ENCODE measurements at regions not wholly inside any gene's neighbourhood (a gene's known extent, or its start where the extent isn't known, plus 50 kb on each side); places are given as distances from the start of the nearest gene placed in this dataset.
"Not testable (repeated sequence)": the region's sequence is repeated elsewhere in the genome, so short reads cannot be mapped to it uniquely, and the experiment has no call there.

DNA sequence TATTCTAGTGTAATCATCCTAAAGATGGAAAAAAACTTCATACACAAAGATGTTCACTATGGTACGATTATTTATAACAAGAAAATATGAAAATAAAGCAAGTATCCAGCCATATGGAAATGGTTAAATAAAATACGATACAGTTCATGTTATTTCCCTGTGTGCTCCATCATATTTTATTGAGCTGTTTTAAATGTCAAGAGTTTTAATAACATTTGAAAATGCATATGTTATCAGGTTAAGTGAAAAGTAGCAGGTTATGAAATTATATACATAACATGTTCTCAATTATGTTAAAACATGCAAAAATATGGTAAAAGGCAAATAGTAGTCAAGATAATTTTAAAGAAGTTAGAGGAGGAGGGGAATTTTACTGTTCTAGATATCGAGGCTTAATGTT lies 192.0 kb downstream of the HNRNPD start:
- no peak for DNase-seq (ENCODE audit: low spot score)

DNA sequence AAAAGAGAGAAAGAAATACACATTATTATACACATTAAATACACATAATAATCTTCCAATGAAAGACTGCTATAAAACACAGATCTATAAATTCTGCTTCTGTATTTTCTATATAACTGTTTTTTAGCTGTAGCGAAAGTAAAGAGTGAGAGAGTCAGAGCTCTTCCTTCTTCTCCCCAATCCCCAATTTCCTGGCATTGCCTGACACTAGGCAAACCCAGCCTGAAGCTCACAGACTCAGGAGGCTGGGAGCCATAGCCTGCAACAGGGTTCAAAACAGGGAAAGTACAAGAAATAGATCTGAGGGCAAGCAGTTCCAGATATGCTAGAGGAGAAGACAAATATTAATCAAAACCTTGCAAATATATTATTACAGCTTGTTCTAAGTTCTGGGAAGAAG lies 201.6 kb downstream of the HNRNPD start:
- DNase-seq (ENCODE audit: low spot score), result no peak

DNA sequence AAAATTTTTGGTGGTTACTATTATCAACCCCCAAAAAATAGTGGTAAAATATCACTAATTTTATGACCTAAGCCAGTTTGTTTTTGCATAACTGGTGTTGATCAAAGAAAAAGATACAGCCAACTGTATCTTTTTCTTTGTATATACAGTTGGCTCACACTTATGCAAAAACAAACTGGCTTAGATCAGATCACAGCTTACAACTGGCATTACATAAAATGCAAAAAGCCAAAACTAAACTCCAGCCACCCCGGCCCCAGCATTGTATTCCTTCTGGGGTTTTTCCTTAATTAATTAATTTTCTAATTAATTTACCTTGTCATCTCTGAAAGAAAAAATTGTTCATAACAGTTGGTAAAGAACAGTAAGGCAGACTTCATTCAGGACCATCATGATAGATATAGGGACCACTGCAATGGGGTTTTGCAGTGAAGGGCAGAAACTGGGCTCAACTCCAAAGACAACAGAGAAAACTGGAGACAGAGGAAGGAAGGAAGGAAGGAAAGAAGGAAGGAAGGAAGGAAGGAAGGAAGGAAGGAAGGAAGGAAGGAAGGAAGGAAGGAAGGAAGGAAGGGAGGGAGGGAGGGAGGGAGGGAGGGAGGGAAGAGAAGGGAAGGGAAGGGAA lies 202.1 kb downstream of the HNRNPD start:
- DNase-seq (ENCODE audit: low spot score), result no peak

DNA sequence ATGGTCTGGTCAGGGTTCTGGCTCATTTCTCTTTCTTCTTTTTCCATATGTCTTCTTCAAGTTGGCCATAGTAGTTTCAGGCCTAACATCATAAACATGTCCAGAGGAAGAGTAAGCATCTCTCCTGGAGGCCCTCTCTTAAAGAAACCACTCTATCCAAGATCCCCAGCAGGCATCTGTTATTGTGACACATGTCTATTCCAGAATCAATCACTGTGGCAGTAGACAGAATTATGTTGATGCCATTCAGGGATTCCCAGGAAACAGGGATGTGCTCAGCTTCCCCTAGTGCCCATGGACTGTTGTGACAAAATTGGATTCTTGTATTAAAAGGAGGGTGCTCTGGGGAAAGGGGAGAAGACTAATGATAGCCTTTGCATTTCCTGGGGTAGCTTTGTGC lies 224.0 kb downstream of the HNRNPD start:
- no peak for DNase-seq (ENCODE audit: low spot score)

DNA sequence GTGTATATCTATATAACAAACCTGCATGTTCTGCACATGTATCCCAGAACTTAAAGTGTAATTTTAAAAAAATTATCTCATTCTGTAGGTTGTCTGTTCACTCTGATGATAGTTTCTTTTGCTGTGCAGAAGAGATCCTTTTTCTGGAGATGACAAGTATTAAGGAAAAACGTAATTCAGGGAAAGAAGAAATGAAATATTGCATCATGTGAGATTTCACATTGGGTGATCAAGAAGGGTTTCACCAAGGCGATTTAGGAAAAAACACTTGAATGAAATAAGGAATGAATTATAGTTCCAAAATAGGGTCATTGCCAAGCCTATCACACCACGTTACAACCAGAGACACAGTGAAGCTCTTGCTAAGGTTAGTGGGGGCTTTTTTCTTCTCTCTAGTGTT lies 227.9 kb downstream of the HNRNPD start:
- DNase-seq (ENCODE audit: low spot score), result no peak

DNA sequence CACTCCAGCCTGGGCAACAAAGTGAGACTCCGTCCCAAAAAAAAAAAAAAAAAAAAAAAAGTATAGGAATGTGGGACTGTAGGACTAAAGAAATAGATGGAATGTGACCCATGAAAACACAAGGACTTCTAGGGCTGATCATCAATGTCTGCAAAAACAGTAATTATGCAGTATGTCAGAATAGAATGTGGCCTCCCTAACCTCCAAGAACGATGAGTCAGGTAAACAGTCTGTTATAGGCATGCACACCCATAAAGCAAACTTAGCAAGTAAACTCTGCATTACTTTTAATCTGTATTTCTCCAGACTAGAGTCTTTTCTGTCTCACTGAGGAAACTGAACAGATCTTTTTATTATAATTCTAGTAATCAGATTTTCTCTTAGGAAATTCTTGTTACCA lies 233.4 kb downstream of the HNRNPD start:
- no peak for DNase-seq (ENCODE audit: low spot score)

DNA sequence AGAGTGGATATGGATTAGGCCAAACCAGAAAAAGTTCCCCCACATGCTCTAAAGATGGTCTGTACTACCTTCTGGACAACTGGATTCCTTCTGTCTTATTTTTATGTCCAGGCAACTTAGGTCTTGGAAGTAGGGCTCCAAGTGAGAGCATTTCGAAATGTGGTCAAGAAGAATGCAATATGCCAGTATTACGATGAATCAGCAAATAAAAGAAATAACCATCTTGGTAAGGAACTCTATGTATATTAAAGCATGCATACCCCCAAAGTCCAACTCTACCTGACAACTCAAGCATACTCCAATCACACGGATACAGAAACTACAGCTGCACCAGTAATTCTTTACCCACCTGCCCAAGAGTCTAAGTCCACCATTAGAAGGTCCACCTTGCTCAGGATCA lies 234.5 kb downstream of the HNRNPD start:
- no peak for DNase-seq (ENCODE audit: low spot score)

DNA sequence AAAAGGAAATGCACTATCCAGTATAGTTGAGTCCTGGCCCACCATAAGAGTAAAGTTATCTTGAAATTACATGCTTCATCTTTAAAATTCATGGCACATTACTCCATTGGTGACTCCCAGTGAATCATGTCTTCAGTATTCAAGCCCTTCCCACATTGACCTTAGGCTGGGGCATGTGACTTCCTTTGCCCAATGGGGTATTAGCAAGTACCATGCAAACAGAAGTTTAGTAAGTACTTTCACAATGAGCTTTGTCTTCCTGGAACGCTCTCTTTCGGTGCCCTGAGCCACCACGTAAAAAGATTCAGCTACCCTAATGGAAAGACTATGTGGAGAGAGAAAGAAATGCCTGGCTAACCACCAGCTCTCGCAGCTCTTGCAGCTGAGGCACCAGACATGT lies 235.4 kb downstream of the HNRNPD start:
- DNase-seq (ENCODE audit: low spot score), result no peak

DNA sequence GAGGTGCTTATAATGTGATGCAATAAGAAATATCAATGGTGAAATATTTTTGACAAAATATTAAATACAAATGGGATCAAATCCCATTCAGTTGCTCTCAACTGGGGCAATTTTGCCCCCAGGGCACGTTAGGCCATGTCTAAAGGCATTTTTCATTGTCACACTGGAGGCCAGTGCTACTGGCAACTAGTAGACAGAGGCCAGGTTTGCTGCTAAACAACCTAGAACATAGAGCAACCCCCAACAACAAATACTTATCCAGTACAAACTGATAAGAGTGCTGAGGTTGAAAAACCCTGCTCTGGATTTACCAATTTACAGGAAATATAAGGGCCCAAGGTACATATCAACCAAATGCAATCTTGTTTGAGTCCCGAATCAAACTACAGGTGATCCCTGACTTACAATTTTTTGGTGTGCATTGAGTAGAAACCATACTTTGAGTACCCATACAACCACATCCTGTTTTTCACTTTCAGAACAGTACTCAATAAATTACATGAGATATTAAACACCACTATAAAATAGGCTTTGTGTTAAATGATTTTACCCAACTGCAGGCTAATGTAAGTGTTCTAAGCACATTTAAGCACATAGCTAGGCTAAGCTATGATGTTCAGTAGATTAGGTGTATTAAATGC lies 237.5 kb downstream of the HNRNPD start:
- DNase-seq (ENCODE audit: low spot score), result no peak

DNA sequence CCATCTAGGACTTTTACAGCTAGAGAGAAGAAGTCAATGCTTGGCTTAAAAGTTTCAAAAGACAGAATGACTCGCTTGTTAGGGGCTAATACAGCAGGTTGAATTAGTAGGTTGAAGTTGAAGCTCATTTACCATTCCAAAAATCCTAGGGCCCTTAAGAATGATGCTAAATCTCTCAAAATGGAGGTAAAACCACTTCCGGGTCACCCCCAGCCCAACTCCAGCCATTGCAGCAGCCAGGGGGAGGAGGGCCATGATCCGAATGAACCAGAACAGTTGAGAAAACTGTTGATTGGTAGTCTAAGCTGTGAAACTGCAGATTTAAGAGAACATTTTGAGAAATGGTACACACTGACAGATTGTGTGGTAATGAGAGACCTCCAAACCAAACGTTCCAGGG lies 245.4 kb downstream of the HNRNPD start:
- DNase-seq (ENCODE audit: low spot score), result no peak

DNA sequence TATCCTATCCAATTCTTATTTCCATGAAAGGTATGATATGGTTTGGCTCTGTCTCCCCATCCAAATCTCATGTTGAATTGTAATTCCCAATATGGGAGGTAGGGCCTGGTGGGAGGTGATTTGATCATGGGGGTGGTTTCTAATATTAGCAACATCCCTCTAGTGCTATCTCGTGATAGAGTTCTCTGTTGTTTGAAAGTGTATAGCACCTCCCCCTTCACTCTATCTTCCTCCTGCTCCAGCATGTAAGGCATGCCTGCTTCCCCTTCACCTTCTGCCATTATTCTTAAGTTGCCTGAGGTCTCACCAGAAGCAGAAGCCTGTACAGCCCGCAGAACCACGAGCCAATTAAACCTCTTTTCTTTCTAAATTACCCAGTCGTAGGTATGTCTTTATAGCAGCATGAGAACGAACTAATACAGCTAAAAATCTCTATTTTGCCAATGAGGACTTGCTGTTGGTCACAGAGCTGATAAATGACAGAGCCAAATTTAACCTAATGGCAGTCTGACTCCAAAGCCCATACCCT lies 247.2 kb downstream of the HNRNPD start:
- no peak for DNase-seq (ENCODE audit: low spot score)

DNA sequence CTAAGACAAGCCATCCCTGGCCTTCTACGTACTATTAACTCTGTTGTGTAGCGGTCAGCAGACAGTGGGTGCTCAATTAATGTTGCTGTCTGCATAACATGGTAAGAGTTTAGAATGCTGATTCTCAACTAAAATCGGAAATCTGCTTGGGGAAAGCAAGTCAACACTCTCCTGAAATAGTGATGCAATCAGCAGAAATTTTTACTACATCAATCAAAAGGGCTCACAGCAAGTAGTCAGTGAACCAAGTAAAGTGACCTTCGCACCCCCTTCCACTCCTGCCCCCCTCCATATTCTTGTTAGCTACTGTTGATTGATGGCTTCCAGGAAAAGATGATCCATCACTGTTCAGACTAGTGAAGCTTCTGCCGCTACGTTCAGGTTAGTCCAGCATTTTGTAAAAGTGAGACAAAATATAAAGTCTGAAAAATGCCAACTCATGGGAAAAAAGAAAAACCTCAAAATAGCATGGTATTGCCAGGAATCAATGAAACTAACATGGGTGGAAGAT lies 247.9 kb downstream of the HNRNPD start:
- DNase-seq (ENCODE audit: low spot score), result no peak

DNA sequence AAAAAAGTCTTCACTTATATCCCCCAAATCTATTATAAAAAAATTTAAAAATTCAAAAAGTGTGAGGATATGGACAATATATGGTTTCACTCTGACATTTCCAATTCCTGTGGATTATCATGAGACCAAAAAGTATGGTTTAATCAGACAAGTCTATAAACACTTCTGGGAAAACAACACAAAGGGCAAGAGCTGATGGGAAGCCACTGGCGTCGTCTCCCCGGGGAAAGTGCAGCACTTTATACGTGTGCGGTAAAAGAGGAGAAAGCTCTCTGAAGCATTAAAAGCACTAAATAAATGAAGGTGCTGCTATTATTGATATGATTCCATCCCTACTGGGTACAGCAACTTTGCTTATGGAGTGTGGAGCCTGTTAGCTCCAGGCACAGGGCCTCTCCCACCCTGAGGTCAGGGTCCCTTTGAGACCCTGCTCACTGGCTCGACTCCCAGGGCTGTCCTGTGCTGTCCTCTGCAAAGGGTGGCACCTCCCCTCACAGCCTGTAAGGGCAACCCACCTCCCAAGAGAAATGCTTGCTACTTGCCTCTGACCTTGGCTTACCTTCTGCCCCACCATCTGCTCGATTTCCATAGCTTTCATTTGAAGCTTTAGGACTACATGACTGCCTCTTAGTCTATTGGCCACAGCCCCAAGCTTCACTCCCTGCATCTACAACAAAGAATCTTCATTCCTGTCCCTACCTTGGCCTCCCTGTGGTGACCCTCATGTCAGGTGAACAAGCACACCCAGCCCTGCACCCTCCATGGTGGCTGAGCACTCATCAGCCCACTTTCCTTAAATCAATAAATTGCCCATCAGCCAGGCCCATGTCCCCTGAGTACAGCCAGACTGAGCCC lies 248.6 kb downstream of the HNRNPD start:
- DNase-seq (ENCODE audit: low spot score), result no peak

DNA sequence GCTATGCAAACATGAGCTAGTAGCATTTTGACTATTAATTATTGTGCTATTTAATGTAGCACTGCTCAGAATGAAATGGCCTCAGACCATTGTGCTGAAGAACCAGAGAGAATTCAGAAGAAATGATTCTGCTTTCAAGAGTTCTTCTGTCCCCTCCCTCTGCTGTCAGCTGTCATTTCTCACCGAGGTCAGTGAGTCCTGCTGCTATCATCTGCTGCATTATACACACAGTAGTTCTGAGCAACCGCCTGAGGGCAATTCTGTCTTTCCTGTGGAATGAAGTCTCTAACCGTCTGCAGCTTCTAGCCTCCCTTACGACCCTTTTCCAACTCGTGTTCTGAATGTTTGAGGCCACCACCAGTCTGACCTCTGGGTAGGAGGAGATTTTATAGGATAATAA lies 249.4 kb downstream of the HNRNPD start:
- no peak for DNase-seq (ENCODE audit: low spot score)

DNA sequence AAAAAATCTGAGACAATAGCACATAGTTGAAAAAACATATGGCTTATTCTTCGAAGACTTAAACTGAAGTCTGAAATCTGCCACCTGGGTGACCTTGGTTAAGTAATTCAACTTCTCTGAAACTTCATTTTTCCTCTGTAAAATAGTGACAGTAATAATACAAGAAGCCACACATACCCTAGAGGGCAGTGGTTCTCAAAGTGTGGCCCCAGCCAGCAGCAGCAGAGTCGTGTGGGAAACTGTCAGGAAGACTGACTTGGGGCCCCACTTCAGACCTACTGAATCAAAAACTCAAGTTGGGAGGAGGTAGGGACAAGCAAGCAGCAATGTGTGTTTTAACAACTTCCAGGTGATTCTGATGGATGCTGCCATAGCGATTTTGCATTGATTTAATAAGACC lies 249.9 kb downstream of the HNRNPD start:
- DNase-seq (ENCODE audit: low spot score), result no peak

DNA sequence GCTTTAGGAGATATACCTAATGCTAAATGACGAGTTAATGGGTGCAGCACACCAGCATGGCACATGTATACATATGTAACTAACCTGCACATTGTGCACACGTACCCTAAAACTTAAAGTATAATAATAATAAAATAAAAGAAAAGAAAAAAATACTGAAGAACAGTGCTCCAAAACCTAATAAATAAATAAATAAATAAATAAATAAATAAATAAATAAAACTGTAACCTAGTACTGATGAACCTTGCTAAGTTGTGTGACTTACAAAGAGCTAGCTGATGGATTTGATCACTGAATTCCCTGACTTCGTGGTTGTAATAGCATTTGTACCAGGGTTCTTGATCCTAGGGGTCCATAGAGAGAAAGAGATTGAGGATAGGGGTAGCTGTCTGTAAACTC lies 258.6 kb downstream of the HNRNPD start:
- DNase-seq (ENCODE audit: low spot score), result not testable (repeated sequence)

DNA sequence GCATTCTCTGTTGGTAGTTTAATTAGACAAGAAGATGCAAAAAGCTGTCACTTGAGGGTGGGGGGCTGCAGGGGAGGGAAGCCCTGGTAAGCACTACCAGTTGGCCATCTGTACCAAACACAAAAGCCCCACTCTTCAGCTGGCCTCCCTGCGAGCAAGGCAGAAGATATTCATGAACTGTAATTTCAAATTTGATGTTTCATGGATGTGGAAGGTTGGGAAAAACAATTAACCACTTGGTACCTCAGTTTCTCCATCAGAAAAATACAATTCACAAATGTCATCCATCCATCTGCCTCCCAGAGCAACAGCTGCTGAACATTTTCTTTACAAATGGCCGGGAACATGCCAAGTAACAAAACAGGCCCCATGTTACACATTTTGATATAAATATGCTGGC lies 265.3 kb downstream of the HNRNPD start:
- DNase-seq (ENCODE audit: low spot score), result no peak

DNA sequence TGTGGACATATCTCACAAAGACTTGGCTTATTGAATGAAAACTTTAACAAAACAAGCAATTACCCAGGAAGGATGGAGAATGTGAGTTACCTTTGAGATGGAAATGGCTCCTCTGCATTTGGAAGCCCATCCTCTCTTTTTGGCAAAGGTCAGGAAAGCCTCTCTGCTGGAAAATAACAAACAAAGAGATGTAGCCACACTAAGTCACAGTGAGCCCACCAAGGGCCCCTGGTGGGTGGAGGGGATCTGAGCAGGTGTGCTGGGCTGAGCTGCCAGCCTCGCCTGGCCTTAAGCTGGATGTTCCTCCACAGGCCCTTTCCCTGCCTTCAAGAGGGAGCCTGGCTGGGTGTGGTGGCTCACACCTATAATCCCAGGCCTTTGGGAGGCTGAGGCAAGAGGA lies 269.2 kb downstream of the HNRNPD start:
- no peak for DNase-seq (ENCODE audit: low spot score)

DNA sequence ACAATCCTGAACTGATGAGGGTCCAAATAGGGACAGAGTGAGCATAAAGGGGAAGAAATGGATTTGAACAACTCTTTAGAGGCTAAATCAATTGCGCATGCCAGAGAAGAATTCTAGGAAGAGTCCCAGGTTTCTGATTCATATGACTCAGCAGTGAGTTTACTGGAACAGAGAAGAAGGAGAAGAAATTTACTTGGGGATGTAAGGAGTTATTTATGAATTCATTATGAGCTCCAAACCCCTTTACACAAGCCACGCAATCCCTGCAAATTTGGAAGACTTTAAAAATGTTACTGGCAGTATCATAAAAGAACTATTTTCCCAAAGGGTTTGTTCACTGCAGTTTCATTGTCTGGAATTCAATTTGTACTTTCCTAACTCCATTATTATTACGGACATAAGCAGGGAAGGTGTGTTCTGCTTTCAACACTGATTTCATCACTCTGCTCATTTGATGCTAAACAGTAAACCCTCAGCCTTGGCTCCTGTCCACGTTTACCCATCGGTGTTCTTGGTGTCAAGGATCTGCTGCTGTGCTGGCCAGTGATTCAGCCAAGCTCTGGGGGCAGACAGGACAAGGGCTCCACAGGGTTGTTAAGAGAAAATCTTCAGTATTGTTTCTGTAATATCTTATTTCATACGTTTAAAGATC lies 273.7 kb downstream of the HNRNPD start:
- DNase-seq (ENCODE audit: low spot score), result no peak

DNA sequence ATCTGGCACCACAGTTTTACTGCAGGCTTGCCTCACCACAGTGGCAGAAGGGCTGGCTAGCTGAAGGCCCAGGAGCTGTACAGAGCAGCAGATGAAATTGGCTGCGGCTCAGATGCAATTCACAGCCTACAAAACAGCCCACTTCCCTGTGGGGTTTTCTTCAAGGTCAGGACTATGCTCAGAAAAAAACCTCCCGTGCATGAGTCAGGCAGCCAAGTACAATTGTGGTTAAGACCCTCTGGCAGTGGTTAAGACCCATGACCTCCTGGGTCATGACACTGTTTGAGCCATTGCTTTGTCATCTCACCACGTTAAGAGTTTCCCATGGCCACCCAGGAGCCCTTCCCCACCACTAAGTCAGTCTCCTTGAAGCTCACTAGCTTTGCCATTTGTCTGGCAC lies 276.3 kb downstream of the HNRNPD start:
- DNase-seq (ENCODE audit: low spot score), result no peak

DNA sequence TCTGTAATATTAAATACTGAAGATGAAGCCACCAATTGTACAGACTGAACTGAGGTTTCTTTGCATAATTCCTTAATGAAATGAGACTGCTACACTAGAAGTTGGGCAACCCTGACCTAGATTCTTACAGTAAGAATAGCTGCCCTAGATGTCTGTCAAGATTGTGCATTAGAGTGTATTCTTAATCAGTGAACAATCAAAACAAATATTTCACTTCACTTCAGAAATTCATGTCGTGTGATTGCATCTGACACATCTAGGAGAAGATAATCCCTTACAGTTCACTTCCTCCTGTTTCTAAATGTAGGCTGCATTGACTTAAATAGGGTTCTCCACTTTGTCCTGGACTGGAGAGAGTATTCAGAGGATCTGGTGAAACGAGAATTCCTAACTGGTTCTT lies 283.1 kb downstream of the HNRNPD start:
- no peak for DNase-seq (ENCODE audit: low spot score)

DNA sequence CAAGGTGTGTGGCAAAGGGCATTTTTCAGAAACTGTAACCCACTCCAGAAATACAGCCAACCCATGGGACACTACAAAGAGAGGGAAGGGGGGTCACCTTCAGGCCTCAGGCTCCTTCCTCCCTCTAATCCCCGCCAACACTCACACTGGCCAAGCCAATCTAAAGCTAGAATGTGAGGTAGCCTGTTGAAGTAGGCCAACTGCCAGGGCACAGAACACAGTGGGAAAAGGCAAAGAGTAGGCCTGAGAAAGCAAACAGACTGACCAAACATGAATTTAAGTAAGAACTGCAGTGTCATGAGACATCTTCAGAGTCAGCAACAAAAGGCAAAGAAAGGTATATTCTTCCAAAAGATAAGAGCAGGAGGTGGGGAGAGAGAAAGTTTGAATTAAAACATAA lies 289.0 kb downstream of the HNRNPD start:
- no peak for DNase-seq (ENCODE audit: low spot score)
